DMS53 treated with DMSO at 0.1 percent for 48 hours (cell line): ENCODE measurements at regions not wholly inside any gene's neighbourhood (a gene's known extent, or its start where the extent isn't known, plus 50 kb on each side); places are given as distances from the start of the nearest gene placed in this dataset.
"Not testable (repeated sequence)": the region's sequence is repeated elsewhere in the genome, so short reads cannot be mapped to it uniquely, and the experiment has no call there.

Source experiments
- DNase-seq: peaks from one replicate; lab custom pipeline; 2025; ENCODE audit not compliant: unreplicated experiment; lab: John Stamatoyannopoulos, UW

DNA sequence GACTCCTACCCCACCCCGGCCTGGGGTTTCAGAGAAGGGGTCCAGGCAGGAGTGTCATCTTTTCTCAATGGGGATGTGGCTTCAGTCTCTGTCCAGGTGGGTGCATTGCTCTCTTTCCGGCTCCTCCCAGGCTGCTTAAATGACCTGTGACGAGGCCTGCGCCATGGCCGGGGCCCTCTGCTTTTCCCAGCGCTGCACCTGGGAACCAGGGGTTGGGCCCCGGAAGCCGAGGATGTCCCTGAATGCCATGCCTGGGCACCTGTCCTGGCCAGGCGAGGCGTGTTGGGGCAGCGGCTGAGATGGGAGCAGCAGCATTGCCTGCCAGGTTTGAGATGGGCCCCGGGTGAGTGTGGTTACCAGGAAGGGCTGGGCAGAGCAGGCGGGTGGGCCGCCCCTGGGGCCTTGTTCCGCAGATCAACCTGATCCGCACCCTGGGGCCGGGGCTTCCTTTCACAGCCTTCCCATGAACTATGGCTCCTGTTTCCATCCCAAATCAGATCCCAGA is 147.4 kb downstream of the SEC14L1 start:
- DNase-seq, result no peak

DNA sequence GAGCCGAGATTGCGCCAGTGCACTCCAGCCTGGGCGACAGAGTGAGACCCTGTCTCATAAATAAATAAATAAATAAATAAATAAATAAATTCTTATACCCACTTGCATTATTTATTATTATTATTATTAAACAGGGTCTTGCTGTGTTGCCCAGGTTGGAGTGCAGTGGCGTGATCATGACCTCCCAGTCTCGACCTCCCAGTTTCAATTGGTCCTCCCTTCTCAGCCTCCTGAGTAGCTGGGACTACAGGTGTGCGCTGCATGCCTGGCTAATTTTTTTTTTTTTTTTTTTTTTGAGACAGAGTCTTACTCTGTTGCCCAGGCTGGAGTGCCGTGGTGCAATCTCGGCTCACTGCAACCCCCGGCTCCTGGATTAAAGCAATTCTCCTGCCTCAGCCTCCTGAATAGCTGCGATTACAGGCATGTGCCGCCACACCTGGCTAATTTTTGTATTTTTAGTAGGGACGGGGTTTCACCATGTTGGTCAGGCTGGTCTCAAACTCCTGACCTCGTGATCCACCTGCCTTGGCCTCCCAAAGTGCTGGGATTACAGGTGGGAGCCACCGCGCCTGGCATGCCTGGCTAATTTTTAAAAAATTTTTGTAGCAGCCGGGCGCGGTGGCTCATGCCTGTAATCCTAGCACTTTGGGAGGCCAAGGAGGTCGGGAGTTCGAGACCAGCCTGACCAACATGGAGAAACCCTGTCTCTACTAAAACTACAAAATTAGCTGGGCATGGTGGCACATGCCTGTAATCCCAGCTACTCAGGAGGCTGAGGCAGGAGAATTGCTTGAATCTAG is 150.2 kb downstream of the SEC14L1 start:
- DNase-seq, result not testable (repeated sequence)

DNA sequence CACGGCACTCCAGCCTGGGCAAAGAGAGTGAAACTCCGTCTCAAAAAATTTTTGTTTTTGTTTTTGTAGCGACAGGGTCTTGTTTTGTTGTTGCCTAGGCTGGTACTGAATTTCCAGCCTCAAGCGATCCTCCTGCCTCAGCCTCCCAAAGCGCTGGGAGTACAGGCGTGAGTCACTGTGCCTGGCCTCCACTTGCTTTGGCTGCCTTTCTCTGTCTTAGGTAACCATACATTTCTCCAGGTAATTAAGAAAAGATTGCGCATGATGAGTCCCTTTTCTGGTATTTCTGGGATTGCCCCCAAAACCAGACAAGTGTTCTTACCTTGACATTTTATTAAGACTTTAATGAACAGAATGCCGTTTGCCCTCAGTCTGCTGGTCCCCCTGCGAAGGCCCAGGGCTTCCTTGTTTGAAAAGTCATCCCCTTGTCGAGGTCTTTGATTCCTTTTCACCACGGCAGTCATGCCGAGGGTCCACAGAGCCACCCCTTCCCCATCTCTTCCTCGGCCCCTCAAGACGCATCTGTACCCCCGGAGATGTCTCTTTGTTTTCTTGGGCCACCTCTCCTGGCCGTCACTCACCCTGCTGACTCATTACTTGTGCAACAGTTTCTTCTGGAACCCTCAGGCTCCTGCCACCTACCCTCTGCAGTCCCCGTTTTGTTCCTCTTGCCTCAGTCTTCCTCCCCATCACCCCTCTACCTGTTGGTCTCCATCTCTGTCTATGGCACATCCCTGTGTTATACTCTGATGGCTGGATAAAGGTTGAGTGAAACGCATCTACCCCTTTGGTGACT is 151.0 kb downstream of the SEC14L1 start:
- DNase-seq, result no peak

DNA sequence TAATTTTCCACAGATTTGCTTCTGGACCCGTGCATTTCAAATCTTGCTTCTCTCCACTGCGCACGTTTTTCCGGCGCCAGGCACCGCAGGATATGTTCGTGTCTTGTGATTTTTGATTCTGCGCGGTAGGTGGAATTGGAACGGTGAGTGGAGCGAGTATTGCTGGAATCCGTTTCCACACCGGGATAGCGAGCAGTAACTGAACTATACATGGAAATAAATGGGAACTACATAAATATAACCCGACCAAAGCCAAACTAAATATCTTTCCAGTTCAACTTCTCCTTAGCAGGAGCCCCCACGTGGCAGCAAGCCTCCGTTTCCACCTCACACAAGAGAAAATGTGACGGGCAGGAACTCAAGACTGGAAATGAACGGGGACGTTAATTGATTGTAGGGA is 154.0 kb downstream of the SEC14L1 start:
- DNase-seq, result no peak

DNA sequence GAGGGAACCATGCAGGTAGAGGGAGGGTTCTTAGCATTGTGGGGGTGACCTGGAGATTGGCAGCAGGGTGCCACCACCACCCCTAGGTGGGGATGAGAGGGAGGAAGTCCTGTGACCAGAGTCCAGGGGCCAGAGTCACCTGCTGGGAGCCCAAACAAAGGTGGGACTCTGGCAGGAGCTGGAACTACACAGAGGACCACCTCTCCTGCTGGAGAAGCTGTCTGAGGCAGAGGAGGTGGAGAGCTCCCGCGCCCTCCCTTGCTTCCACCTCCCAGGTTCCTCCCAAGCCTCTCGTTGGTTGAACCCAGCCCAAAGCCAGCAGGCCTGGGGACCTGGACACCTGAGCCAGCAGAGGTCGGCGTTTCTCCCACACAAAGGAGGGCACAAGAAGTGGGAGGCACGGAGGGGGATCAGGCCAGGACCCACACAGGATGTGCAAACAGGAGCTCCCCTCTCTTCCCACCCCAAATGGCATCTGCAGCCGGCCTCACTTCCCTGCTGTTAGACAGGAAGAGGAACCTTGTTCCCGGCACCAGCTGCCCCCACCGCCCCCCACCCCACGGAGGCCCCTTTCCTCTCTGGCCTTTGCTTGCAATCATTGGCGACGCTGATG is 154.6 kb downstream of the SEC14L1 start:
- no peak for DNase-seq

DNA sequence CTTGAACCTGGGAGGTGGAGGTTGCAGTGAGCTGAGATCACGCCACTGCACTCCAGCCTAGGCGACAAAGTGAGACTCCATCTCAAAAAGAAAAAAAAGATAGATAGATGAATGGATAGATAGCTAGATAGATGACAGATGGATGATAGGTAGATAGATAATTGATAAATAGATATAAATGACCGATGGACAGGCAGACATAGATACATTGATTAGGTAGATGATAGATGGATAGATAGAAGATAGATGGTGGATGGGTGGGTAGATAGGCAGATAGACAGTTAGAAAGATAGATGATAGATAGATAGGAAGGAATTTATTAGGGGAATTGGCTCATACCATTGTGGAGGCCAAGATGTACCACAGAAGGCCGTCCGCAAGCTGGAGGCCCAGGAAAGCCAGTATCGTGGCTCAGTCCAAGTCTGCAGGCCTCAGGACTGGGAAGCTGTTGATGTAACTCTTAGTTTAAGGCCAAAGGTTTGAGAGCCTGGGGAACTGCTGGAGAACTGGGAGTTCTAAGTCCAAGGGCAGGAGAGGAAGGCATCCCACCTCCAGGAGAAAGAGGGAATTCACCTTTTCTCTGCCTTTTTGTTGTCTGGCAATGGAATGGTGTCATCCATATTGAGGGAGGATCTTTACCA is 156.1 kb downstream of the SEC14L1 start:
- DNase-seq, result no peak

DNA sequence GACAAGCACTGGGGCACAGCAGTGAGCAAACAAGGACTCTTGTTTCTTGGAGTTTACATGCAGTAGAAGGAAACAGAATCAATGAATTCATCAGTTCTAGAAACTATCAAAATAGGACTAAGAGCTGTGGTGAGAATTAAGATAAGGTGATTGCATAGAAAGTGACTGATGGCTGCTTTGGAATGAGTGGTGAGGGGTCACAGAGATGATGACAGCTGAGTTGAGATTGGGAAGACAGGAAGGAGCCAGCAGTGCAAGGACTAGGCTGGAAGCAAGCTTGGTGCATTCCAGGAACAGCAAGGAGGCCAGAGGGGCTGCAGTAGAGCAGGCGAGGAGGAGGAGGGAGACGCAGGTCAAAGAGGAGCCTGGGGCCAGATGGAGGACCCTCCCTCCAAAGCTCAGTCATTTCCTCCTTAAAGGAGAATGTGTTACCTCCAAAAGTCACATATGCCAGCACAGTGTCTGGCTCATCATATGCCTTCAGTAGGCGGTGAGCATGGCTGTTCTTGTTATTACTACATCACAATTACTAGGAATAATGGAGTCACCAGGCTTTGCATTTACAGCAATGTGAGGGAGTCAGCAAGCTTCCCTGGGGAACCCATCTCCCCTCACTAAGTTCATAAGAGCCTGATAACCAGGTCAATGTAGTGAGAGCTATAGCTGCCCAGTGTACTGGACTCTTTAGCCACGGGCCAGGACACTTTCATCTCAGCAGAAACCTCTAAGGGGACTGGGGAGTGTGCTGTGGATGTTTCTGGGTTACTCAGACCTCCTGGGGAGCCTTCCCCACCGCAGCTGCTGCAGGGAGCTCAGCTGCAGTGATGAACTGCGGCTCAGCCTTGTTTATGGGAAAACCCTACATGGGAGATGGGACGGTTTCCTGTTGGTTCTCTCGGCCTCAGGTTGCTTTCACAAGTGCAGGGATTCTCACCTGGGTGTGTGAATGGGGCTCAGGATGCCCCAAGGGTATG is 157.2 kb downstream of the SEC14L1 start:
- no peak for DNase-seq

DNA sequence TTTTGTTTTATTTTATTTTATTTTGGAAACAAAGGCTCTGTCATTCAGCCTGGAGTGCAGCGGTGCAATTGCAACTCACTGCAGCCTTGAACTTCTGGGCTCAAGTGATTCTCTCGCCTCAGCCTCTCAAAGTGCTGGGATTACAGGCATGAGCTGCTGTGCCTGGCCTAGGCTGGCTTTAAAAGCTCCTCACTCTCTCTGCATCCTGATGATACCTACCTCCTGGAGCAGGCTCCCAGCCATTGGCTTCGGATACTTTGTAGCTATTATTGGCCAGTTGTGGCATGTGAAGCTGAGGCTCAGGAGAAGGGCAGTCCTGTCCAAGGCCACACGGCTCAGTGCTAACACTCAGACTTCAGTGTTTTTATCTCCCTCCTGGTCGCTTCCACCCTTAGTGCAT is 158.0 kb downstream of the SEC14L1 start:
- DNase-seq, result no peak

DNA sequence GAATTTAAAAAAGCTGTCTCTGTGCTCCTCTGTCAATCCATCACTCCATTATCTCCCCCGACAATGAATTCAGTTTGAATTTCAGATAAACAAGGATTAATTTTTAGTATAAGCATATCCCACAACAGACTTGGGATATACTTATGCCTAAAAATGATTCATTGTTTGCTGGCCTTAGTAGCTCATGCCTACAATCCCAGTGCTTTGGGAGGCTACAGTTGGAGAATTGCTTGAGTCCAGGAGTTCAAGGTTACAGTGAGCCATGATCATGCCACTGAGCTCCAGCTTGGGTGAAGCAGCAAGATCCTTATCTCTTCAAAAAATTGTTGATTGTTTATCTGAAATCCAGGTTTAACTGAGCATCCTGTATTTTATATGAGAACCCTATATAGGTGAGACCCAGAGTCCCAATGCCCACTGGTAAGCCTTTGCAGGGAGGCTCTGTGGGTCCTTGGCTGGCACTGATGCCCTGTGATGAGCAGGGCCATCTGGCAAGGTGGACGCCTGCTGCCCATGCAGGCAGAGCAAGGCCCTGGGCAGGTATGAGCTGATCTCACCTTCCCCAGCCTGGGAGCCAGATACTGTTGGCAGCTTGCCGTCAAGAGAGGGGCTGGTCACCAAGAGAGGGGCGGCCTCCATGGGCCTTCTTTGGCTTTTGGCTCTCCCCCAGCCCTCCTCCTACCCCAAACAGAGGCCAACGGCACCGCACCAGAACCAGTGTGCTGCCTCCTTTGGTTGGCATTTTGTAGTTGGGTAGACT is 158.7 kb downstream of the SEC14L1 start:
- no peak for DNase-seq

DNA sequence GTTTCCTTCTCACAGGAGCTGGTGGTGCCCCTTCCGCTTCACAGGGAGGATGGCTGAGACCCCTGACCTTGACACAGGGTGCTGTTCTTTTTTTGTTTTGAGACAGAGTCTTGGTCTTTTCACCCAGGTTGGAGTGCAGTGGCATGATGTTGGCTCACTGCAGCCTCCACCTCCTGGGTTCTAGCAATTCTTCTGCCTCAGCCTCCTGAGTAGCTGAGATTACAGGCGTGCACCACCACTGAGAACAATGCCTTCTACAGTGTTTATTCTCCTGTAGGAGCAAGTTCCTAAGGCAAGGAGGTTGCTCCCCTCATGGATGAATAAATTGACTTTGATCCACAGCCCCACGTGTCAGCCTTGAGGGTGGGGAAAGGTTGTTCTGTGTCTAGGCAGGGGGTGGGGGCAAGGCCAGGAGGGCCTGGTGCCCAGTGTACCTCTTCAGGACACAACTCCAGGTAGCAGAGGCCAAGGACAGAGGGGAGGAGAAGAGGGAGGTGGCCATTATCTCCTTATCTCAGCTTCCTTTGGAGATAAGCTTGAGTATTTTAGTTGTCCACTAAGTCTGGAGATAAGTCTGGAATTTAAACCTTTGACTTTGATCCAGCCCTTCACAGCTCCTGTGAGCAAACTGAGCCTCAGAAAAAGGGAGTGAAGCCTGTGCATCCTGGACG is 159.4 kb downstream of the SEC14L1 start:
- no peak for DNase-seq

DNA sequence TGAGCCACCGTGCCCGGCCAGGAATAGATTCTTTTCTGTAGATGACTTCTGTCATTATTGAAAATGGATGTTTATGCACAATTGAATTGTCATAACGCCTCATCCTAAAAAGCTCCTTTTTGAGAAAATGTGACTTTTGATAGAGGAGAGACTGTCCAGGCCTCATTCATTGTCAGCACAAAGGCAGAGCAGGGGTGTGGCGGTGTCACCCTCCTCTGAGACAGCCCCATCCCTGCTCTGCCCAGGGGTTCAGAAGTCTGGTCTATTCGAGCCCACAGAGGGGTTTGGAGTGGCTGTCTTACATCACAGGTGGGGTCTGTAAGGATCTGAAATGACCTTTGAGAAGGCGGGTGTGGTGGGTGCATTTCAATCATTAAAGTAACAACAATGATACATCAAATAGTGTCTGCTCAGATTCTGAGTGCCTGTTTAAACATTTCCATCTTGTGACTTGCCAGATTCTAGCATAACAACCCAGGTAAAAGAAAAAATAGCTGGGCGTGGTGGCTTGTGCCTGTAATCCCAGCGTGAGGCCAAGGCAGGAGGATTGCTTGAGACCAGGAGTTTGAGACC is 161.0 kb downstream of the SEC14L1 start:
- DNase-seq, result no peak

DNA sequence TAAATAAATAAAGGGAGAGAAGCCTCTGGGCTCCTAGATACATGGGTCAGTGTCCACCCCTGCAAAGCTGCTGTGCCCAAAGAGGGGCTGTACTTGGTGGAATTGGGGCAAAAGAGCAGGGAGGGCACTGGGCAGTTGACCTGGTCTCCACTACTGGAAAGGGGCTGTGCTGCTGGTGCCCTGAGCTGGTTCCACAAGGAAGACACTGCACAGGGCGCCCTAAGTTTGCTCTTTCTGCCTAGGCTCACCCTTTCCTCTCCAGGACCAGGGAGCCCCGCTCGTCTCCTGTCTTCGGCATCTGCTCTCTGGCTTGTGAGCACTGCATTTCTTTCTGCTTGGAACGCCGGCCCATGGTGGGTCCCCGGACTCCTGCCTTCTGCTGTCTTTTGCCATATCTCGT is 161.9 kb downstream of the SEC14L1 start:
- DNase-seq, result no peak

DNA sequence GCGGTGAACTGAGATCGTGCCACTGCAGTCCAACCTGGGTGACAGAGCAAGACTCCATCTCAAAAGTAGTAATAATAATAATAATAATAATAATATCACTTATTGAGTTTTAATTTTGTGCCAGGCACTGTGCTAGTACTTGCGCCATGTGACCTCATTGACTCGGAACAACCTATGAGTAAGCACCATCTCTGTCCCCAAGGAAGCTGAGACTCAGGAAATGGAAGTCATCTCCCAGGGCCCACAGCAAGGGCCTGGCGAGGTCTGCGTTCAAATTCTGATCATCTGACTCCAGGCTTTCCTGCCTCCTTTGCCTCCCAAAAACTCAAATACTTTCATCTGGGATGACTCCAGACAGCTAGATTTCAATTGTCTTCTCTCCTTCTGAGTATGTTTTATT is 162.9 kb downstream of the SEC14L1 start:
- no peak for DNase-seq

DNA sequence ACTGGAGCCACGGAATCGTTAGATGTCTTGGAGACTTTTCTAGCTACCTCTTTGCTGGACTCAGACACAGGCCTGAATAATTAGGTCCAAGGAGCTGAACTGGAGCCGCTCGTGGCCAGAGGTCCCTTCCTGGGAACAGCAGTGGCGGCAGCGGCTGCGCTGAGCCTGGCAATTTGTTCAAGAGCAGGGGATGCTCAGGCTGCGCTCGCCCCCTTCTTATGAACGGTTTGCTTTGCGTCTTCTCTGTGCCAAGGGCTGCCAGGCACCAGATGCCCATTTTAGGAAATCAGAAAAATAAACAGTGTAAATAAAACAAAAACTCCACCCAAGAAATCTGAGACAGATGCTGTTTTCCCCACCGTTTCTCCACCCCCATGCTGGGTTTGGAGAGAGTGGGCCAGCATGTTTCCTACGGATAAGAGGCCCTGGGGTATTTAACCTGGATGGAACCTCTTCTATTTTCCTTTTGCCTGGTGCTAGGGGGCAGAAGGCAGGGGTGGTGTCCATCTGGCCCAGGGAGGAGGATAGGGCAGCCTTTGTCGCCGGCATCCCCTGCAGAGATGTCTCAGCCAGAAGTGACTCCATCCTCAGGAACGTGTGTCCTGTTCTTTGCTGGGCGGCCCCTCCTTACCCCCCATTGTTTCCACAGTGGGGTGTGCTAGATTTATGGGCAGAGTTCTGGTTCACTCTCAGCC is 163.4 kb downstream of the SEC14L1 start:
- no peak for DNase-seq

DNA sequence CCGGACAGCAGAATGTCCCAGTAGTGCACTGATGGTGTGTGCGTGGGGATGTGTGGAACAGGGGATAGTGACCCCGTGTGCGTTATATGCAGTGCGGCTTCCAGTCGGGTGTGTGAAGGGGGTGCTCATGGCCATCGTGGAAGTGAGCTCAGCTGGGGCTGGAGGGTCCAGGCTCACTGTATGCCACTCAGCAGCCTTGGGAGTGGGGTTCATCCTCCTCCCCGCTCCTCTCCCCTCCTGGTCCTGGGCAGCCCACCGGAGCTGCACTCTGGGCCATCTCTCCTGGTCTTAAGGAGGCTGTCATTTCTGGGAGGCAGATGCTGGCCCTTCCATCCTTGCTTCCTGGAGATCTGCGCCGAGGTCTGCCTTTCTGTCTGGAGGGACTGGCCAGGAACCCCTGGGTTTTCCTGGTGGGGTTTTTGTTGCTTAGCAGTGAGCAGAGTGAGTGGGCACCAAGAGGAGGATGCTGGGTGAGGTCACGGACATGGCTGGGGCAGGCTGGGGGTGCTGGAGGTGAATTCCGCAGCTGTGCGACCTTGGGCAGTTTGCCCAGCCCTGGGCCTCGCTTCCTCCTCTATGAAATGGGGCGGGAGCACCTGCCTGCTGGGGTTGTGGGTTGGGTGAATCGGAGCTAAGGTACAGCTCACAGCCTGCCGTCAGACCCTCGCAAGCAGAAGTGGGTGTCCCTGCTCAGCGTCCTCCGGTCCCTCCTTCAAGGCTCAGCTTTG is 164.1 kb downstream of the SEC14L1 start:
- DNase-seq, result no peak

DNA sequence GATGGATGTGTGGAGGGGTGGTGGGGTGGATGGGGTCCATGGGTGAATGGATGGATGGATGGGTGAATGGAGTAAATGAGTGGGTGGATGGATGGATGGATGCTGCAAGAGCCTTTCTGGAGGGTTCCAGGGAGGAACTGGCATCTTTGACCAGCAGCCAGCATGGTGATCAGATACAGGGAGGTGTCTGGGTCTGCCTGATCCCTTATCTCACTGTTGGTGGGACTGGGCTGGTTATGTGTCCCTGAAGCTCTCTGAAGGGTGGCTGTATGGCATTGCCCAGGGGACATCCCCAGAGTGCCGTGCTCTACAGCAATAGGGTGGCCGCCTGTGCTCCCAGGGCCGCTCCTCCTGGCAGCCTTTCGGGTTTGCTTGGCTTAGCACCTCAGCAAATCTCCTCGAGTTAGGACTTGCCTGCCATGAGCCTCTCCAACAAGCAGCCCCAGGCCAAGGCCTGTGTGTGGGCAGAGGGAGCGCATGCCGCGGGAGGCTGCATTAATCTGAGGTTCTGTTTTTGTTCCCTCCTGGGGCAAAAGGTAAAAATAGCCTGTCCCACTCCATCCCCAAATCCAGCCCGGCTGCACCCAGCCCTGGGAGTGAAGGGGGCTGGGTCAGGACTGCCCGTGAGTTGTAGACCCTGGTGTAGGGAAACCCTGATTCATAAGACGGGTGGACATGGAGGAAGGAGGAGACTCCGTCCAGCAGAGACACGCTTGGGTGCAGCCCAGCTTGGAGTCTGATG is 165.4 kb downstream of the SEC14L1 start:
- no peak for DNase-seq
